ENCODE measurements at regions not wholly inside any gene's neighbourhood (a gene's known extent, or its start where the extent isn't known, plus 50 kb on each side); places are given as distances from the start of the nearest gene placed in this dataset.

GRCh38 chr12:40473962-40474361 is 218.3 kb upstream of the CNTN1 start:
- ChIA-PET CTCF (no interaction called here), POLR2A (no interaction called here)
- no peak for DNase-seq (ENCODE audit: low read depth, low spot score)
- TF ChIP-seq CTCF (IDR thresholded peaks at IDR 0.05; ENCODE audit: low read depth, low read length): no peak
- H3K27me3 ChIP-seq (ENCODE audit: control insufficient read depth, insufficient read depth, low read length): no peaks in the 10 kb centered on the region
- H3K4me3 ChIP-seq (ENCODE audit: low read depth, low read length): no peak overlapping the region
- H3K27ac ChIP-seq (ENCODE audit: low read depth, low read length): no peak overlapping the region
- H3K9me3 ChIP-seq (ENCODE audit: control insufficient read depth, insufficient read depth, low read length): no peaks in the 10 kb centered on the region

- Histone ChIP-seq H3K27me3 (ENCODE audit: control insufficient read depth, insufficient read depth, low read length) (no peaks in the 10 kb centered on the region), H3K4me3 (ENCODE audit: low read depth, low read length) (no peak overlapping the region), H3K27ac (ENCODE audit: low read depth, low read length) (no peak overlapping the region), H3K9me3 (ENCODE audit: control insufficient read depth, insufficient read depth, low read length) (no peaks in the 10 kb centered on the region)
- no peak for DNase-seq (ENCODE audit: low read depth, low spot score)
- TF ChIP-seq CTCF (IDR thresholded peaks at IDR 0.05; ENCODE audit: low read depth, low read length): no peak
- POLR2A ChIA-PET: no interaction called here
- CTCF ChIA-PET: no interaction called here
These were observed 217.6 kb upstream of the CNTN1 start for GRCh38 chr12:40474630-40475029.

- ChIA-PET POLR2A (no interaction called here), CTCF (no interaction called here)
- Histone ChIP-seq H3K9me3 (ENCODE audit: control insufficient read depth, insufficient read depth, low read length) (peaks cover 6% of the 10 kb centered on the region; the same call in 1 of the 2 replicates), H3K4me3 (ENCODE audit: low read depth, low read length) (no peak overlapping the region), H3K27ac (ENCODE audit: low read depth, low read length) (no peak overlapping the region), H3K27me3 (ENCODE audit: control insufficient read depth, insufficient read depth, low read length) (no peaks in the 10 kb centered on the region)
- no peak for TF ChIP-seq CTCF (IDR thresholded peaks at IDR 0.05; ENCODE audit: low read depth, low read length)
- no peak for DNase-seq (ENCODE audit: low read depth, low spot score)
These were observed 192.4 kb upstream of the CNTN1 start for GRCh38 chr12:40499856-40500255.

- Histone ChIP-seq H3K9me3 (ENCODE audit: control insufficient read depth, insufficient read depth, low read length) (peaks cover 11% of the 10 kb centered on the region; the same call in 1 of the 2 replicates), H3K27me3 (ENCODE audit: control insufficient read depth, insufficient read depth, low read length) (no peaks in the 10 kb centered on the region), H3K4me3 (ENCODE audit: low read depth, low read length) (no peak overlapping the region), H3K27ac (ENCODE audit: low read depth, low read length) (no peak overlapping the region)
- POLR2A ChIA-PET: no interaction called here
- CTCF ChIA-PET: no interaction called here
- no peak for TF ChIP-seq CTCF (IDR thresholded peaks at IDR 0.05; ENCODE audit: low read depth, low read length)
- no peak for DNase-seq (ENCODE audit: low read depth, low spot score)
These were observed 189.9 kb upstream of the CNTN1 start for GRCh38 chr12:40502322-40502721.

GRCh38 chr12:40505327-40505726 is 186.9 kb upstream of the CNTN1 start:
- H3K27ac ChIP-seq (ENCODE audit: low read depth, low read length): no peak overlapping the region
- H3K4me3 ChIP-seq (ENCODE audit: low read depth, low read length): no peak overlapping the region
- TF ChIP-seq CTCF (IDR thresholded peaks at IDR 0.05; ENCODE audit: low read depth, low read length): no peak
- ChIA-PET POLR2A (no interaction called here), CTCF (no interaction called here)
- no peaks in the 10 kb centered on the region for H3K27me3 ChIP-seq (ENCODE audit: control insufficient read depth, insufficient read depth, low read length)
- no peak for DNase-seq (ENCODE audit: low read depth, low spot score)
- peaks cover 13% of the 10 kb centered on the region; the same call in 1 of the 2 replicates for H3K9me3 ChIP-seq (ENCODE audit: control insufficient read depth, insufficient read depth, low read length)
